GM12864 (cell line): ENCODE measurements at regions not wholly inside any gene's neighbourhood (a gene's known extent, or its start where the extent isn't known, plus 50 kb on each side); places are given as distances from the start of the nearest gene placed in this dataset.

Source experiments
- DNase-seq: peaks from one replicate; pipeline ENCODE4 v3.0.0-alpha.2; 2011; ENCODE audit warnings: low read depth
- H3K4me3 ChIP-seq: 2 replicates; pipeline ENCODE4 v1.5.1; 2011; ENCODE audit warnings: mild to moderate bottlenecking, low read depth, low read length, control low read depth
- TF ChIP-seq, protein P1 (sequence below): IDR thresholded peaks from 2 replicates; pipeline ENCODE4 v1.5.1; 2011; ENCODE audit warnings: low read depth, mild to moderate bottlenecking, moderate library complexity, low read length, control low read depth, inconsistent platforms; ENCODE audit errors: missing control alignments

DNA sequence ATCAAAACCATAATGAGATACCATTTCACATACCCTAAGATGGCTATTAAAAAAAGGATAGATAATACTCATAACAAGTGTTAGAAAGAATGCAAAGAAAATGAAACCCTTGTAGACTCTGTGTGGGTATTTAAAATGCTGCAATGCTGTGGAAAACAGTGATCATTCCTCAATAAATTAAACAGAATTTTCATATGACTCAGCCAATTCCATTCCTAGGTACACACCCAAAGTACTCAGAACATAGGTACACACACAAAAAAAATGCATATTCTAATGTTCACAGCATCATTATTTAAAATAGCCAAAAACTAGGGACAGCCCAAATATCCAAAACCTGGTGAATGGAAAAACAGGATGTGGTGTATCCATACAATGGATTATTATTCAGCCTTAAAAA, 502.3 kb downstream of the KCNJ3 start:
- DNase-seq, result no peak
- TF ChIP-seq, protein P1, sequence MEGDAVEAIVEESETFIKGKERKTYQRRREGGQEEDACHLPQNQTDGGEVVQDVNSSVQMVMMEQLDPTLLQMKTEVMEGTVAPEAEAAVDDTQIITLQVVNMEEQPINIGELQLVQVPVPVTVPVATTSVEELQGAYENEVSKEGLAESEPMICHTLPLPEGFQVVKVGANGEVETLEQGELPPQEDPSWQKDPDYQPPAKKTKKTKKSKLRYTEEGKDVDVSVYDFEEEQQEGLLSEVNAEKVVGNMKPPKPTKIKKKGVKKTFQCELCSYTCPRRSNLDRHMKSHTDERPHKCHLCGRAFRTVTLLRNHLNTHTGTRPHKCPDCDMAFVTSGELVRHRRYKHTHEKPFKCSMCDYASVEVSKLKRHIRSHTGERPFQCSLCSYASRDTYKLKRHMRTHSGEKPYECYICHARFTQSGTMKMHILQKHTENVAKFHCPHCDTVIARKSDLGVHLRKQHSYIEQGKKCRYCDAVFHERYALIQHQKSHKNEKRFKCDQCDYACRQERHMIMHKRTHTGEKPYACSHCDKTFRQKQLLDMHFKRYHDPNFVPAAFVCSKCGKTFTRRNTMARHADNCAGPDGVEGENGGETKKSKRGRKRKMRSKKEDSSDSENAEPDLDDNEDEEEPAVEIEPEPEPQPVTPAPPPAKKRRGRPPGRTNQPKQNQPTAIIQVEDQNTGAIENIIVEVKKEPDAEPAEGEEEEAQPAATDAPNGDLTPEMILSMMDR, result no peak
- H3K4me3 ChIP-seq, result no peak overlapping the region

DNA sequence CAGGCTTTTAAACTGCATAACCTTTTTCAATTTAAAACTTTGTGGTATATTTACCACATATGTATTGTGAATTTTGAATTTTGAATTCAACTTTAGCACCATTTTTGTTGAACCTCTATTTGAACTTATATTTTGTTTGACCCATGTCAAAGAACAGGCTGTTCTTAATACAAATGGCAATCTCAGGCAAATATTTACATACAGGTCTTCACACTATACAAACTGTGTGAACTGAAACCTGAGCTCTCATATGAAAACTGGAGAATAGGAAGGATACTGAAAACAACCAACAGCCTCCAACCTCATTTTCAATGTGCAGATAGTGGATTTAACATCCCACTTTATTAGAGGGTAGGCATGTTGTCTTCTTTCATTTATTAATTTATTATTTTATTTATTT, 491.8 kb downstream of the KCNJ3 start:
- no peak for DNase-seq
- TF ChIP-seq, protein P1, result no peak
- no peak overlapping the region for H3K4me3 ChIP-seq

DNA sequence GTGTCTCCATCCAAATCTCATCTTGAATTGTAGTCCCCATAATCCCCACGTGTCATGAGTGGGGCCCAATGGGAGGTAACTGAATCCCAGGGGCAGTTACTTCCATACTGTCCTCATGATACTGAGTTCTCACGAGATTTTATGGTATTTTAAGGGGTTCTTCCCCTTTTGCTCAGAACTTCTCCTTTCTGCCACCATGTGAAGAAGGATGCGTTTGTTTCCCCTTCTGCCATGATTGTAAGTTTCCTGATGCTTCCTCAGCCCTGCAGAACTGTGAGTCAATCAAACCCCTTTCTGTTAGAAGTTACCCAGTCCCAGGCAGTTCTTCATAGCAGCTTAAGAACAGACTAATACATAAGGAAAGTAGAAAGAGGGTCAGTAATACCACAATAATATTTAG, 480.4 kb downstream of the KCNJ3 start:
- H3K4me3 ChIP-seq, result no peak overlapping the region
- TF ChIP-seq, protein P1, result no peak
- no peak for DNase-seq

DNA sequence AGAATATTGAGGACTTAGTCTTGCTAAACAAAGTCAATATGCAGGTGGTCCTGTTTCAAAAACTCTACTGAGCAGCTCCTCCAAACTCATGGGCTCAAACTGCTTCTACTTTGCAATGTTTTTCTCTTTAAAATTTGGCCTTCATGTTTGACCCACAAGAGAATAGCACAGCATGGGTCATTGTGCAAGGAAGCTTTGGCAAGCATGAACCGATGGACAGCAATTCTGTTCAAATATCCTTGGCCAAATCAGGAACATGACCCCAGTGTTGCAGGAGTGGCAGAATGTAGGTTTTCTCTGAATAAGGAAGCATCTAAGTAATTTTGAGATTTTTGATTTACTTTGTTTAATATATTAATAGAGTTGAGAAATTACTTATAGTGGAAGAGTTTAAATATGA, 477.9 kb downstream of the KCNJ3 start:
- no peak for DNase-seq
- TF ChIP-seq, protein P1, result no peak
- H3K4me3 ChIP-seq, result no peak overlapping the region

DNA sequence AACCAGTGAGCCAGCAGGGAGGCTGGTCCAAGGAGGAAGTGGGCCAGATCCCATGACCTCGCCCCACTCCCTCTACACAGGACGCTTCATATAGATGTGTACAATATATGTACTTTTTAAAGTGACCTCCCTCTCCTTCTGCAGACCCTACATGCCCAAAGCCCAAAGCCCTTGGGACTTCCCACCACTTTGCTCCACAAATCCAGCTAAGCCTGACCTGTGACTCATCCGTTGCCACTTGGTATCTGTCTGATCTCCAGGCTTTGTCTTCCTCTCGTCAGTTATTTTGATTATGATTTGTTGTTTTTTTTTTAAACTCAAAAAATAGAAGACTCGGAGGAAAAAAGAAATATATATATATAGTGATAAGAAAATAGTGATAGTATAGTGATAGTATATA, 470.8 kb downstream of the KCNJ3 start:
- no peak for DNase-seq
- TF ChIP-seq, protein P1, result no peak
- H3K4me3 ChIP-seq, result no peak overlapping the region

DNA sequence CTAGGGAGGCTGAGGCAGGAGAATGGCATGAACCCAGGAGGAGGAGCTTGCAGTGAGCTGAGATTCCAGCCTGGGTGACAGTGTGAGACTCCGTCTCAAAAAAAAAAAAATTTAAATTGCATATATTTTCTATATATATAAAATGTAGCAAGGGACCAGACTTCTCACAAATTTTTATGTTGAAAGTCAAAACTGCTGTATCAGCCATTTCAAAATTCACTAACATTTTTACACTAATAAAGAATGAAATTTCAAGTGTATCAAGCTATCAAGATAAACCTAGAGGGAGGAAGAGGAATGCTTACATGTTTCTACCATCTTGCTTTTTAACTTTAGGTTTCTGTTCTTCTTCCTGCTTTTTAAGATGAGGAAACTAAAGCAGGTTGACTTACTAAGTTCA, 464.0 kb downstream of the KCNJ3 start:
- no peak overlapping the region for H3K4me3 ChIP-seq
- TF ChIP-seq, protein P1, result no peak
- DNase-seq, result no peak

DNA sequence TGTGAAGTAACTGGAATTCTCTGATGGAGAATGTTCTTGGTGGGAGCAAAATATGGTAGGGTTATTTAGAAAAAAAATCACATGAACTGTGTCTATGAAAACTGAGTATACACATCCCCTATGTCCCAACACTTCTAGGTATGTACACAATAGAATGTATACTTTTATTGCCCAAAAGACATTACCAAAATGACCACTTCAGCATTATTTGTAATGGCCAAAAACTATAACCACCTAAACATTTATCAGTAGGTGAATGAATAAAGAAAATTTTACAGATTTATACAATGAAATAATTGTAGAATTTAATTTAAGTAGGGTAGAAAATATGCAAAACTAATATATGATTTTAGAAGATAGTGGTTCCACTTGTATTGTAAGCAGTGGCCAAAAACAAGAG, 462.8 kb downstream of the KCNJ3 start:
- no peak overlapping the region for H3K4me3 ChIP-seq
- TF ChIP-seq, protein P1, result no peak
- no peak for DNase-seq
